CD4-positive, alpha-beta T cell treated with Interferon gamma for 1 hour (primary cell): ENCODE measurements at regions not wholly inside any gene's neighbourhood (a gene's known extent, or its start where the extent isn't known, plus 50 kb on each side); places are given as distances from the start of the nearest gene placed in this dataset.

Experiments
- DNase-seq: peaks from one replicate; pipeline ENCODE4 v3.0.0-alpha.2; 2020

GRCh38 chr5:8675182-8675581 is 806.2 kb downstream of the MTRR start:
- DNase-seq, result no peak

GRCh38 chr5:8676695-8677094 is 807.7 kb downstream of the MTRR start:
- no peak for DNase-seq

DNA sequence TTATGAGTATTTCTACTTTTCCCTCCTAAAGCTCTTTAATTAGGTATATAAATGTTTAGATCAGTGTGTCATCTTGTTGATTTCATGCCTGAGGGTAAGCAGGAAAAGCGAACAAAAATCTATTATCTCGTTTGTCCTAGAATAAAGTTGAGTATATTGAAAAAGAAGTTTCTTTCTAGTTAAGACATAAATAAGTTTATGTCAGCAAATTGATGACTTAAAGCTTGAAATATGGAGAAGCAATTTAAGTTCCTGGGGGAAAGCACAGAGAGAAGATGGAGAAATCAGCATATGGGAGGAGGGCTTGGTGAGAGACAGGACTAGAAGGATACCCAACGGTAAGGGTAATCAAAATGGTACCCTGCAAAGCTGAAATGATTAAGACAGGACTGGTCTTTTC is 813.4 kb downstream of the MTRR start:
- DNase-seq, result no peak

DNA sequence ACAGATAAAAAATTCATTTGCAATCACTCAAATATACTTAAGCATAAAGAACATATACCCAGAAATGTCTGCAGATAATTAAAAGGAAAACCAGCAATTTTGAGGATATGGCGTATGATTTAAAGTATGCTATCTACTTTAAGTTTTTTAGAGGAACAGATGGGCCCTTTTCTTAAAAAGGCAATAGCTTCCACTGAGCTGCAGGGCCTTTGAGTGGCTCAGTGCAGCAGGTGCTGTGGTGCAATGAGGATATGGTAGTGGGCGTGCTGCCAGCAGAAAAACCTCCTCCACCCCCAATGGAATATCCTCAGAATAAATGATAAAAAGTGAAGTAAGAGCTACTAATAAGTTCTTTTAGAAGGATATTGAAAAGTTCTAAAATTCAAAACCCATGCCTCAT is 814.5 kb downstream of the MTRR start:
- no peak for DNase-seq

GRCh38 chr5:8685704-8686103 is 816.8 kb downstream of the MTRR start:
- DNase-seq, result no peak

DNA sequence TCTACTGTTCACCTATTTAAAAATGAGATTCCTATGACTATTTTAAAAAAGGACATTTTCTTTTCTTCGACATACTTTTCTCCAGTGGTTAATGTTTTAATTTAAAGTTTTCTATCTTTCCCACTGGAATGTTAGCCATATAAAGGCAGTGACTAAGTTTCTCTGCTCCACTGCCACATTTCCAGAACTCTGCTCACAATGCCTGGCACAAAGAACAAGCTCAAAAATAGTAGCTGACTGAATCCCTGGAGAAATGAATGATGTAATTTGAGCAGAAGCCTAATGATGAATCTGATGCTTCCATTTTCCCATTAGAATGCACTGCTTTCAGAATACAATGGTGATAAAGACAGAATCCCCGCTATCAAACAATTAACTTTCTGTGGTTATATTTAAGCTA is 817.8 kb downstream of the MTRR start:
- DNase-seq, result no peak

- DNase-seq, result no peak
These were observed 820.8 kb downstream of the MTRR start for GRCh38 chr5:8689773-8690172.

DNA sequence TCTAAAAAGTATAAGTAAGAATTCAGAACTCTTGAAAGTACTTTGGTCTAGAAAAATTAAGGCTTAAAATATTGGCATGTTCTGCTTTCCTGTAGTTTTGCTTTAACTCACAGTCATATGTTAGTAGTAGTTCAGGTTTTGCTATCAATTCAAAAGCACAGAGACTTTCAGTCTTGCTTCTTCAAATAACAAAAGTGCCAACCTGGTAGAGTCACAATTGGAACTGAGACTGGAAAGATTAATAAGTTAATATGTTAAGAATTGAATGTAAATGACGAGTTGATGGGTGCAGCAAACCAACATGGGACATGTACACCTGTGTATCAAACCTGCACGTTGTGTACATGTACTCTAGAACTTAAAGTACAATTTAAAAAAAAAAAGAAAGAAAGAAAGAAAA is 822.3 kb downstream of the MTRR start:
- no peak for DNase-seq

DNA sequence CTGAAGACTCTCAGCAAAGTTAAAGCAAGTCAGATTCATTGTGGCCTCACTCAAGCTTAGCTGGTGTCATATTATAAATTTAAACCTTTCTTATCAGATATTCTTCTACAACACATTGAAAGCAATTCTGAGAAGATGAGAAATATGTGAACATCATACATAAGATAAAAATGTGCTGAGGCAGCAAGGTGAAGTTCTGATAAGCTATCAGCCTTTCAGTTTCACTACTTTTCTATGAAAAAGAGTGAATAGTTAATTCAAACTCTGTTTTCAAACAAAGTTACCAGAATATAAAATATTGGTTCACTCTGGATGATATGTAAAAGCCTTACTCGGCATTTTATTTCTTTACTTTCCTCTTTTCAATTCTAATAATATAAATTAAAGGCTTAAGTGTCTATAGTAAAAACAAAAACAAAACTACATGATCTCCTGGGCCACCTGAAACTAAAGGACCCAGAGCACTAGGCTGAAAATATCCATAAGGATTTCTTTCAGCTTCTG is 824.4 kb downstream of the MTRR start:
- DNase-seq, result no peak

DNA sequence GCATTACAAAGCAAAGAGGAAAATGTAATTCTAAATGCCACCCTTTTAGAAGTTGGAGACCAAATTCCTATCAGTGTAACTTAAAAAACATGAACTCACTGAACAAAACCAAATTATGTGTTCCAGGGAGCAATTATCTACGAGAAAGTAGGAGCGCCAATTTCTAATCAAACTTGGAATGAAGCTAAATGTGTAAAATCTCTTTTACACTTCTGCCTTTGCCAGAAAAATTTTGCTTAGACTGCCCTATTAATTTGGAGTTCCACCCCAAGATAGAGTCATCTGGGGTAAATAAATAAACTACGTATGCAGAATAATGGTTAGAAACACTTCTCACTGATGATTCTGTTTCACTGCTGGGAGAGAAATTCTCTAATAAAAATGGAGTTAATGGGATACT is 825.6 kb downstream of the MTRR start:
- DNase-seq, result no peak

- DNase-seq, result no peak
These were observed 827.2 kb downstream of the MTRR start for GRCh38 chr5:8695902-8696845.

GRCh38 chr5:8700222-8700621 is 831.3 kb downstream of the MTRR start:
- DNase-seq, result no peak

DNA sequence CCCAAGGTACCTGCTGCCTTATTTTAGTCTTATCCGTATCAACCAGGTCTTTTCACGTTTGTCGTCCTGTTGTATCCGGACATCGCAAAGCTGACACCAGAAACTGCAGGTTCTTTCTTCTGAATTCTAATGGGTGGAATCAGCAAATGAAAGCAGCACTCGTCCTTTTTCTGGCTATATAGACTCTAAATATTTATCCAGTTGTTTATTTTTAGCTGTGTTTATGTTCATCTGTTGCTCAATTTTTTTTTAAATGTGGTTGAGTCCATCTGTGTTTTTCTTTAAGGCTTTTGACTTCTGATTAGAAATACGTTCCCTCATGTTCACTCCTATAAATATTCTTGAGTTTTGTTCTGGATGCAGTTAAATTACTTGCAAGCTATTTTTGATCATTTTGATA is 831.7 kb downstream of the MTRR start:
- DNase-seq, result no peak

- DNase-seq, result no peak
These were observed 832.3 kb downstream of the MTRR start for GRCh38 chr5:8701251-8701650.

DNA sequence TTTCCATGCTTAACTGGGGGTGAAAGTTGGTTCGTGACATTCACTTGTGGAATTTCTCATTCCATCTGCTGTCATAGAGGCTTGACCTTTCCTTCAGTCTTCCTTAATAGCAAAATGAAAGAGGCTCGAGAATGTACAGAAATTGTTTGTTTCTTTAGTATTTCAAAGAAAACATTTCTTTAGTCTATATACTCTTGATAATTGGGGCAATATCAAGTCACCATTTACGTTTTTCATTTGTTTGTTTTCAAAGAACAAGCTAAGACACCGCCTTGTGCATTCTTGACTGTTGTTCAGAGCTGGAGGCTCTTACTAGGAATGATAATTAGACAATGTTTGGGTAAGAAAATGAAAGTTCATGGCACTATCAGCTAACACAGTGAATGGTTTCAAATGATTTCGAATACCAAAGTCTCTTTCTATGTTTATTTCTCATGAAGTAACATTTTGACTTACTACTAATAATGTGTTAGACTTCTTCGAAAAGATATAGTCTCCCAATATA is 835.4 kb downstream of the SEMA5A start:
- DNase-seq, result no peak

- no peak for DNase-seq
These were observed 831.7 kb downstream of the SEMA5A start for GRCh38 chr5:8714198-8714597.

- DNase-seq, result no peak
These were observed 831.0 kb downstream of the SEMA5A start for GRCh38 chr5:8714861-8715260.

- no peak for DNase-seq
These were observed 826.1 kb downstream of the SEMA5A start for GRCh38 chr5:8719796-8720195.

DNA sequence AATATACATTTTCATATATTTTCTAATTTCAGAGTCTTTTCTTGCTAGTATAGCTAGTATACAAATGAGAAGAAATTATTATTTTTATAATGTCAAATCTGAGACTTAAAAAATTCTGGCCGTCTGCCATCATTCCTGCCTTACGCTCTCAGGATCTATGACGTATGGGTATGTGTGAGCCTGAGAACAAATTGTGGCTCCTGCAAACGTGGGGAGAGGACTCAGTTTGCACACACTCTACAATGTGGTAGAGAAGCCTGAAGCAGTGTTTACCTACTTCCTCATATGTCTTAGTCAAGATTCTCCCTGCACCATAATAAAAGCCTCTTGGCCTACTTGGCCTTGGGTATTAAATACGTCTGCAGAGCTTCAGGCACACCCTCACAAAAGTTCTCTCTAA is 825.4 kb downstream of the SEMA5A start:
- DNase-seq, result no peak

DNA sequence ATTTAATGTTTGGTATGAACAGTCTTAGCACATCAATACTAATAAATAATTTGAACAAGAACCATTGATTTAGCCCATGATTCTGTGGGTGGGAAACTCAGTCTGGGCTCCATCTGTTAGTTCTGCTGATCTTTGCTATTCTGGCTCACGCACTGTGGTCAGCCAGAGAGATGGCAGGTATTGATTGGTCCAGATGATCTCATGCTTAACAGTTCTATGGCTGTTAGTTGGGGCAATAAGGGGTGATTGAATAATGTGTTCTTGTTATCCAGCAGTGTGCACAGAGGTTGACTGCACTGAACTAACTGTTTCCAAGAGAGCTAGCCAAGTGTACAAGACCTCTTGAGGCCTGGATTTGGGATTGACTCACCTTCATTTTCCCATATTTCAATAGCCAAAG is 824.3 kb downstream of the SEMA5A start:
- DNase-seq, result no peak

- no peak for DNase-seq
These were observed 819.4 kb downstream of the SEMA5A start for GRCh38 chr5:8726383-8727036.

DNA sequence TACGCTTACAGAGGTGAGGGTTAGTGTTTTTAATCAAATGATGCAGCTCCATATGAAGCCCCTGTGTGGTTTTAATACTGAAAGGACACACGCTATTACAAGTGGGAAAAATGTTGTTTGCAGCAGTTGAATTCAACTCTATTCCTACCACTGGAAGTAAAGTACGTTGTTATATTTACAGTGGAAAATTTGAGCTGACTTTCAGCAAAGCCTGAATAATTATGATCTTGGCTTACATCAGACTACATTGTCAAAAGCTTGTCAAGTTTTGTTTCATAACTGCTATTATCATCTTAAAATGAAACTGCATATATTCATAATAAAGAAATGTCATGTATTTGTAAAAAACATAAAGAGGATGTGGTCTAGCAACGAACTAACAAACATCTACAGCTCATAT is 818.5 kb downstream of the SEMA5A start:
- no peak for DNase-seq

DNA sequence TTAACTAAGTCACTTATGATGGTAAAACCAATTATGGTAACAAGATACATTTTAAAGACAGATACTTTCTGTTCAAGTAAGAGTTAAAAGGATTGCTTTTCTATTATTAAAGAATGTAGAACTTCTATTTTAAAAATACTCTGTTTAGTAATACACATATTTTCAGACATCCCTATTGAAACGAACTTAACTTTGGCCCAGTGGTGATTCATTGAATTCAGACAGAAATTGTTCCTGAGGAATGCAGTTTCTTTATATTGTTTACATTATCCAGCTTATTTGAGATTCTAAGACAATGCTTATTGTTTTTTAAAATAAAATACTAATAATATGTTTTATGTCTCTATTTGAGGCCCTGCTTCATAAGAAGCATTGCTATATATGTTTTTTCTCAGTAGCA is 816.4 kb downstream of the SEMA5A start:
- no peak for DNase-seq

DNA sequence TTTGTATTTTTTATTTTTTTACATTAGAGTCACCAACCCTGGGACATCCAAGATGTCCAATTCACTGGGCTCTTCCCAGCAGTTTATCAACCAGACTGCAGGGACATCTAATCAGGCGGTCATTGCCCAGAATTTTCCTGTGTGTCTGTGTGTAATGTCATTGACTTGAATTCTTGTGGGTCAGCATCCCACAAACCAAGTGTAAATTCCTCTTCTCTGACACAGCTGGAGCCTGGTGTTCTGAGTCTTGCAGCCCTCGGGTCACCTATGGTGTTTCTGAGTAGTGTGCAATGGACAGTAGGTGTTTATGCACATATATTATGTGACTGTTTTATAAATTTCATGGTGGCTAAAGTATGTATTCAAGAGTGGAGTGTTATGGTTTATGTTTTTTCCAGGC is 815.7 kb downstream of the SEMA5A start:
- no peak for DNase-seq
